Ramos (cell line): ENCODE measurements at regions not wholly inside any gene's neighbourhood (a gene's known extent, or its start where the extent isn't known, plus 50 kb on each side); places are given as distances from the start of the nearest gene placed in this dataset.

Experiments
- in situ Hi-C: fragments of 300-500 bp; cut with MboI; formaldehyde crosslinking; loops from one replicate; pipeline ENCODE4 v1.14.3; 2022; ENCODE audit warnings: low sequenced_read_pairs; ENCODE audit not compliant: unreplicated experiment

- in situ Hi-C loops: no loop called here
Observed at GRCh38 chr10:23999445-23999844, 209.5 kb upstream of the KIAA1217 start.

- in situ Hi-C loops: no loop called here
Observed at GRCh38 chr10:24000271-24000813, 208.6 kb upstream of the KIAA1217 start.

GRCh38 chr10:24006741-24007140 lies 202.2 kb upstream of the KIAA1217 start:
- in situ Hi-C loops: no loop called here

GRCh38 chr10:24007359-24007758 lies 201.6 kb upstream of the KIAA1217 start:
- in situ Hi-C loops: no loop called here

- in situ Hi-C loops: no loop called here
Observed at GRCh38 chr10:24008164-24009091, 200.5 kb upstream of the KIAA1217 start.

- in situ Hi-C loops: no loop called here
Observed at GRCh38 chr10:24009115-24009514, 199.8 kb upstream of the KIAA1217 start.

- in situ Hi-C loops: no loop called here
Observed at GRCh38 chr10:24009736-24010135, 199.2 kb upstream of the KIAA1217 start.

GRCh38 chr10:24010436-24010970 lies 198.4 kb upstream of the KIAA1217 start:
- in situ Hi-C loops: no loop called here

- in situ Hi-C loops: no loop called here
Observed at GRCh38 chr10:24012249-24012803, 196.6 kb upstream of the KIAA1217 start.

- in situ Hi-C loops: no loop called here
Observed at GRCh38 chr10:24027107-24027506, 181.8 kb upstream of the KIAA1217 start.

- in situ Hi-C loops: no loop called here
Observed at GRCh38 chr10:24034571-24034970, 174.4 kb upstream of the KIAA1217 start.

GRCh38 chr10:24035761-24036160 lies 173.2 kb upstream of the KIAA1217 start:
- in situ Hi-C loops: no loop called here

- in situ Hi-C loops: no loop called here
Observed at GRCh38 chr10:24039315-24039714, 169.6 kb upstream of the KIAA1217 start.

GRCh38 chr10:24039897-24040296 lies 169.0 kb upstream of the KIAA1217 start:
- in situ Hi-C loops: no loop called here

- in situ Hi-C loops: no loop called here
Observed at GRCh38 chr10:24041034-24041433, 167.9 kb upstream of the KIAA1217 start.

- in situ Hi-C loops: no loop called here
Observed at GRCh38 chr10:24041834-24042233, 167.1 kb upstream of the KIAA1217 start.

GRCh38 chr10:24042884-24043283 lies 166.1 kb upstream of the KIAA1217 start:
- in situ Hi-C loops: no loop called here

- in situ Hi-C loops: no loop called here
Observed at GRCh38 chr10:24046060-24046459, 162.9 kb upstream of the KIAA1217 start.

- in situ Hi-C loops: no loop called here
Observed at GRCh38 chr10:24047176-24047575, 161.8 kb upstream of the KIAA1217 start.

- in situ Hi-C loops: no loop called here
Observed at GRCh38 chr10:24054421-24054820, 154.5 kb upstream of the KIAA1217 start.

- in situ Hi-C loops: no loop called here
Observed at GRCh38 chr10:24080207-24080606, 128.7 kb upstream of the KIAA1217 start.
